A673 (cell line): ENCODE measurements at regions not wholly inside any gene's neighbourhood (a gene's known extent, or its start where the extent isn't known, plus 50 kb on each side); places are given as distances from the start of the nearest gene placed in this dataset.

ENCODE experiments used
- CTCF ChIP-seq: fragments of 300-800, 200-600 bp; sonication (generic); conservative IDR thresholded peaks from 2 replicates; pipeline ENCODE4 v1.5.1; 2017; ENCODE audit warnings: low read depth, mild to moderate bottlenecking, antibody characterized with exemption, low read length, moderate library complexity, mixed read lengths
- EZH2 ChIP-seq: fragments of 200-600 bp; sonication (generic); IDR thresholded peaks from 2 replicates; pipeline ENCODE4 v1.6.1; 2017; ENCODE audit warnings: borderline replicate concordance, low read depth, mild to moderate bottlenecking, mixed read lengths, antibody characterized with exemption, low read length; ENCODE audit not compliant: poor library complexity, severe bottlenecking

GRCh38 chr16:73412416-73412815 lies 364.5 kb upstream of the ZFHX3 start:
- no peak for TF ChIP-seq CTCF
- TF ChIP-seq EZH2: no peak
